GM18867 (cell line): ENCODE measurements at regions not wholly inside any gene's neighbourhood (a gene's known extent, or its start where the extent isn't known, plus 50 kb on each side); places are given as distances from the start of the nearest gene placed in this dataset.

Source experiments
- ATAC-seq: cut with Tn5 transposase; IDR thresholded peaks from one replicate; pipeline ENCODE4 v1.9.1; 2021; ENCODE audit warnings: mild to moderate bottlenecking, moderate library complexity; ENCODE audit not compliant: unreplicated experiment

DNA sequence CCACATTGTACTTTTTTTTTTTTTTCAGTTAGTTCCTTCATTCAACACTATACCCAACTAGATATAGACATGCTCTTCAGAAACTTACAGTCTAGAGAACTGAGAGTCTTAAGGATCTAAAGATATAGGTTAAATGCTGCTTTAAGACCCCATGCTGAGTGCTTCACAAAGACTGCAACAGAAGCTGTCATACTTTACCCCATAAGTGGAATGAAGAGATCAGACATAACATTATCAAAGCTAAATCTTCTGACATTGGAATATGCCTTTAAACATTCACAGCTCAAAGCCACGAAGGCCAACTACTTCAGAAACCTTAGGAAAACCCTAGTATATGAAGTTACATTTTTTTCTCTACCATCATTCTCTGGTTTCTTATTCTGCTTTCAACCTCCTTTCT lies 666.4 kb downstream of the KCNT2 start:
- ATAC-seq: no peak

DNA sequence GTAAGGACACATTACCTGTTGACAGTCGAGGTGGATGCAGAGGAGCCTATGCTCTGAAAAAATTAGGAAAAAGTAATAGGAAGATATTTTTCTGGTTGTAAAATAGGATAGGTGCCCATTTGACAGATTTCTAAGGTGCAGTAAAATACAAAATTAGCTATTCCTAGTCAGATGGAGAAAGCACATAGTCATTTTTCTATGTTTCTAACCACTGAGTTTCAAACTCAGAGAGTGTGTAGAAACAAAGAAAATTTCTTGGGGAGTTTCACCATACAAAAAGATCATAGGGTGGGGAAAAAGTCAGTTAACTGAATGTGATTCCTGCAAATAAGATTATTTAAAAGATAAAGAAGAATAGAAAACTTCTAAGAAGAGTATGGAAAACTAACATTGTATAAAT lies 666.9 kb downstream of the KCNT2 start:
- ATAC-seq: no peak

DNA sequence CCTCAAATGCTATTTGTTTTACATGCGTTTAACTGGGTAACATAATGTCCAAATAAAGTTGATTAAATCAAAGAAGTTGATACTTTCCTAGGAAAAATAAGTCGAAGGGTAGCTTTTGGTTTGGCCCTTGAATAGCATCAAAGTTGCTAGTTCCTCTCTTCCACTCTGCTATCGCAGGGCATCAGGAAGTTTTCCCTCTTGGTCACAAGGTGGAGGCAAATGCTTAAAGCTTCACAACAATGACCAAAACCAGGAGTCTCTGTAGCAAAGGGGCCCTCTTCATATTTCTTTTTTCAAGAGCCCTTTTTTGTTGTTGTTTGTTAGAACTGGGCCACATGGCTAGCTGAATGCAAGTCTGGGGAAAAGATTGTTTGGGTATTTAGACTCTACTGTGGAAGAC lies 668.4 kb downstream of the KCNT2 start:
- ATAC-seq: no peak

DNA sequence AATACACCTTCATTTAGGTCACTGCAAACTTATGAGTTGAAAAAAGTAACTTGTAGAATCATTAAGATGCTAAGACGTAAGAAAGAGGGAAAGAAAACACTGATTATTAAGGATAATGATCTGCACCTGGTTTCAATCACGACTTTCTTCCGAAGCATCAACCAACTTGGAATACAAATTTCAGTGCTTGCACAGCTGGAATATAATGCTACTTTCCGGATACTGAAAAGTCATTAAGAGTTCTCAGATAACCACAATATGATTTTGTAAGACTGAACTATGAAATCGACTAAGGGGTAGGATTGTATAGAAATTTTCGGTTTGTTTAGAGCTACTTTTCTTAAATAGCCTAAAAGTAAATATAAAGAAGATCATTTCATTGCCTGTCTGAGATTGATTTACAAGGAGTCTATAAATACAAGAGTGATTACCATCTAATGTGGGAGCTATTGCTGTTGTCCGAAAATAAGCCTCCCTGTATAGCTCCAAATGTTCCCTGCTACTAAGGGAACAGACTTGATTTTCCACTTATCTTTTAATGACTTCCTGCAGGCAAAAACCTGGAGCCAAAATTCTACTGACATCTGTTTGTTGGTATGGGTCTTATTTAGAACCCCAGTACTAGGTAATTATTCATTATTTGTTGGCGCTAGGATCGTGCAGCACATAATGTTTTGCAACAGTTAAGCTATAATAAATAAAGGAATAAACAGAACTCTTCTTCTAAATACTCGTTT lies 673.3 kb downstream of the KCNT2 start:
- no peak for ATAC-seq

DNA sequence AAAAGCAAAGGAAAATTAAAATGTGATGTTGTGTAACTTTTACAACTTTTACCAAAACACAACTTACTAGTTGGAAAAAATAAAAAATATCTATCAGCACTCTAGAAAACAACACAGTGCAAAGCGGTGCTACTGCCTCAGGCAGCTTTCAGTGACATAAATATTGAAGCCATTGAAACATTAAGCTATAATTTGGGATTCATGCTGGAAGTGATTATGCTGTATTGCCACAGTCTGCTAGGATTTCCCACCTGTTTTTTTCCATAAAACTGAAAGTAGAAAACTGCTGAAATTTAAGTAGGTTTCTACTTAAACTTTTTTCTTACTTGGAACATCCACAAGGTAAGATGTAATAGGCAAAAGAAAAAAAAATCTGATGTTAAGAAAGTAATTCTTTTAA lies 674.4 kb downstream of the KCNT2 start:
- ATAC-seq: no peak

DNA sequence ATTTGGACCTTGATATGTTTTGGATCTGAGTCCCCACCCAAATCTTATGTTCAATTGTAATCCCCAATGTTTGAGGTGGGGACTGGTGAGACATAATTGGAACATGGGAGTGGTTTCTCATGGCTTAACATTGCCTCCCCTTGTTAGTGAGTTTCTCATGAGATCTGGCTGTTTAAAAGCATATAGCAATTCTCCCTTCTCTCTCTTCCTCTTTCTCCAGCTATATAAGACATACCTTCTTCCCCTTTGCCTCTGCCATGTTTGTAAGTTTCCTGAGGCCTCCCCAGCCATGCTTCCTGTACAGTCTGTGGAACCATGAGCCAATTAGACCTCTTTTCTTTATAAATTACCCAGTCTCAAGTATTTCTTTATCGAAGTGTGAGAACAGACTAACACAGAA lies 692.4 kb downstream of the KCNT2 start:
- no peak for ATAC-seq

DNA sequence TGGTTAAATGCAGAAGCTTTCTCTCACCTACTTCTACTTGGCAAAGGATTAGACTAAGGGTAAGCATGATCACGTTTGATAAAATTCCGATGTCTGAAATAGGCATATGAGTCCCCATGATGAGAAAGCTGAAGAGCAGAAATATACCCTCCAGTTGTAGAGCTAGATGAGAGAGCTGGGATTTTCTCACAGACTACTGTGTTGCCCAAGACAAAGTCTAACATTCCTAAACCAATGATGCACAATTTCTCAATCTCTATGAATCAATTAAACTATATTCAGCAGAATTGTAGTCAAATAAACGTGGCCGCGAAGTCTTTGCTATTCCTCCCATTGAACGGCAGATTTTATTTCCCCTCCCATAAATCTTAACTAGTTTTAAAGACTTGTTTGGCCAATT lies 699.2 kb downstream of the KCNT2 start:
- ATAC-seq: no peak

DNA sequence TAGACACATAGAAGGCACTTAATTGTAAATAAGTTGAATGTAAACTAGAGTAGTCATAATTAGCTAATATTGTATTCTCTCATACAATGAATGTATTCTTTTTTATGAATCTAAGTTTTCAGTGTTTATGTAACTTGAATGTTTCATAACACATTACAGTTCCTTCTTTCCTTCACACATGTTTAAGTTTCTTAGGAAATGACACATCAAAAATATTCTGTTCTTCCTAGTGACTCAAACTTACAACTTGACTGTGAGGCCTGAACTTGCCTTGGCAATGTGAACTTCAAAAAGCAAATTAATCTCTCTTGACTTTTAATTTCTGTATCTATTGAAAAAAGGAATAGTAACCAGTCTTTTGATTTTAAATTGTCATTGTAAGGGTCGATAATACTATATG lies 700.1 kb downstream of the KCNT2 start:
- no peak for ATAC-seq

DNA sequence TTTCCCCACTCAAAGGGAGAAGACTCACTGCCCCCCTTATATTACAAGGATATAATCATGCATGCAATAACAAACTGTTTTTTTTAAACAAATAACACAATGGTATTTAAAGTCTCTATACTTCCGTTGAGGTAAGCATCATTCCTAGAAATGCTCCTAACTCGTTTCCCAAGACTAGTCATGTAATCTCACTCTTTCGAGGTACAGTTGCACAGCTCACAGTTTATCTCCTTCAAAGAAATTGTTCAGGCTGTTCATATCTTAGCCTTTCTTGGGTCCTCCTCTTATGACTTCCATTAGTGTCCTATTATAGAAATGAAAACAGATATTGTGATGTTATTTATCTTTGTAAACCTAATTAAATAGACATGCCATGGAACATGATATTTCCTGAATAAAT lies 705.0 kb downstream of the KCNT2 start:
- ATAC-seq: no peak

DNA sequence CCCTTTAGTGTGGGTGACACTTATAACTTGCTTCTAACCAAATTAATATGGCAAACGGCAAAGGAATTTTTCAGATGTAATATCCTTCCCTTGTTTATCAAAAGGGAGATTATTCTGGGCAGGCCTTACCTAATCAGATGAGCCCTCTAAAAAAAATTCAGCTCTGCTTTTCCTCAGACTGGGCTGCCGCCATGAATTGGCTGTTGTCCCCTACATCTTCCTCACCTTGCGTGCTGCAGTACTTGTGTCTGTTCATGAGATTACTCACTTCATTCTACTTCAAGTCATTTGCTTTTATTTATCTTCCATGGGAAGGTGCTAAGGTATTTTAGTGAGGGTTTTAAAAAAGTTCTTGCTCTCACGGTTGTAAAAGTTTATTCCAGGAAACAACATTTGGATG lies 705.5 kb downstream of the KCNT2 start:
- no peak for ATAC-seq

DNA sequence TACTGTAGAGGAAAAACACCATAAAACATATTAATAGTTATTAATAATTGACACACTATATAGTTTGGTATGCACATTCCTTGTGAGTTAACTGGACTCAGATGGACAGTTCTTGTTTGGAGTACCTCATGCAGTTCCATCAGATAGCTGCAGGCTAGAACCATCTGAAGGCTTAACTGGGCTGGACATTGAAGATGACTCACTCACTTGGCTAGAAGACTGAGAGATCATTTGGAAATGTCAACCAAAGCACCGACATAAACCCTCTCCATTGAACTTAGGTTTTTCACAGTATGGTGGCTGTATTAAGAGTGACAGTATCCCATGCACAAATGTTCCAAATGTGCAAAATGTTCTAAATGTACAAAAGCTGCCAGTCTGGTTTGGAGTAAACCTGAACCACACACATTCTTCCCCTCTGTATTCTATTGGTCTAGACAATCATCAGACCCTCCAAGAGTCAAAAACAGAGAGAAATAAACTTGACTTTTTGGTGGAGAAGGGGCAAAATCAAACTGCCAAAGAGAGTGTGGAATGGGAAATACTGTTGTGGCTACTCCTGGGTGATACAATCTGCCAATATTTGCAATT lies 708.4 kb downstream of the KCNT2 start:
- no peak for ATAC-seq

DNA sequence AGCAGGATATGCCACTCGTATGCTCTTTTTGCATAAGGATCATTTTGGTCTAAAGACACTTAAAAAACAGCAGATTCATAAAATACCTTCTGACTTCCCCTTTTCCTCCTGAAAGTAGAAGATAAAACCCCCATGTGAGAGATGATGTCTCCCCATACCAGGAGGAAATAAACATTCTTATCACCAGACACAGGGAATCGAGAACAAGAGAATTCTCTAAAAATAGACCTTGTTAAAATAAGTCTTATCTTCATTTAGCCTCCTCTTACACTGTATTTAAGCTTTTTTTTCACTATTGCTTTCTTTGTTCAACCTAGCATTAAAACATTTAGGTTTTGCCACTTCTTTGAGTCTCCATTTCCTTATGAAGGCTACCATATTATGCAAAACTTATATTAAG lies 709.3 kb downstream of the KCNT2 start:
- ATAC-seq: no peak

DNA sequence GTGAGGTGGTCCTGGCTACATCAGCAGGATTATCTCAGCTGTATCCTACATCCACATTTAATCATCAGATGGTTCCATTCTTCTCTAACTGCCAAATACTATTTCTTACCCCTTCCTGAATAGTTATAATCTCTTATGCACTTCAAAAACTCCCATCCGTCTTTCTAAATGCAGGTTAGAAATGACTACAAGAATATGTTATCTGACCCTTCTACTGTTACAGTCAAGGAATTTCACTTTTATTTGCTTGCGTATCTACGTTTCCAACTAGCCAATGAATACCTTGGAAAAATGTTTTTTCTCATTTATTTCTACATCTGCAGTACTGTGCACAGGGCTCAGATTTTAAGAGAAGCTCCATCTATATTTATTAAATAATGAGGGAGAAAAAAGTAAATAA lies 709.9 kb downstream of the KCNT2 start:
- no peak for ATAC-seq

DNA sequence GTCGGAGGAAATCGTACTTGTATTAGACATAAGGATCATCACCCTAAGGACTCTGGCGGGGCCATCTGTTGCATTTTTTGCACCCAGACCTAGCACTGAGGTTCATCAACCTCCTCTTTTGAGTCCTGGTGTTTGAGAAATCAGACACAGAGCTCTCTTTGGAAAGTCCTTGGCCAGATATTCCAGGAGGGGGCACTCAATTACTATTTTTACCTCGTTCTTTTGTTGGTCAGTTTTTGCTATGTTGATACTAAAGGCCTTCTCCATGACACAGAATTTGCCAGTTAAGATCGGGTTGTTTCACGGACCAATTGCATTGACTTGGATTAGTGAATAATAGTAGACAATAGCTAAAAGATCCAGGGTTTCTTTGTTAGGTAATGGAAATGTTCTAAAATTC lies 711.2 kb downstream of the KCNT2 start:
- ATAC-seq: no peak

DNA sequence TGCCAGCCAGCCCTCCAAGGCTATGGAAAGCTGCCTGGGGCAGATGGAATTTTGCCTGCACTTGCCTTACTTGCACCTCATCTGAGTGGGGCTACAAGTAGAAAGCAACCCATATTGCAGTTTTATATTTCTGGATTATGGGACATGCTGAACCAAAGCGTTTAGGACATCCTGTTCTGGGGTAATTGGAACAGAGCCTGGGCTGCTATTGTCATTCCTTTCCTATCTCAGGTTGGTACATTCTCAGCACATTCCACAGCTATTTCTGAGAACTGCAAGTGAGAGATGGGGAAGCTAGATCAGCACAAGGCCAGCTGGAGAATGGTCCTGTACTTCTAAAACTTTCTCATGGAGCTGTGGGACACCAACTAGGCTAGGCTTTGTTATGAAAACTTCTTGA lies 713.8 kb downstream of the KCNT2 start:
- ATAC-seq: no peak

DNA sequence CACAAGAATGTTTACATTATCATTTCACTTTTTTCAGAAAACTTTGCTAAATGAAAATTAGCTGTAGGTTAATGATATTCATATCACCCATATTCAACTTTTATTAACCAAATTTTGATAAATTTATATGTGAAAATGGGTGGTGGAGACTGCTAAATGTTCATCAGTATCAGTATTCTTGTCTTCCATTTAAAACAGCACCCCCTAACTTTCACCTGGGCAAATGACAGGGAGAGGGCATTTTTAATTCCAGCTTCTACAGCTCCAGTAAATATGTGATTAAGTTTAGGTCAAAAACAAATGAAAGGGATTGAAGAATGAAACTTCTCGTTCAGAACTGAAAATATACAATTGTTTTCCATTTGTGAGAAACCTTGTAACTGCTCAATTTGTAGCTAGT lies 722.2 kb downstream of the KCNT2 start:
- no peak for ATAC-seq

DNA sequence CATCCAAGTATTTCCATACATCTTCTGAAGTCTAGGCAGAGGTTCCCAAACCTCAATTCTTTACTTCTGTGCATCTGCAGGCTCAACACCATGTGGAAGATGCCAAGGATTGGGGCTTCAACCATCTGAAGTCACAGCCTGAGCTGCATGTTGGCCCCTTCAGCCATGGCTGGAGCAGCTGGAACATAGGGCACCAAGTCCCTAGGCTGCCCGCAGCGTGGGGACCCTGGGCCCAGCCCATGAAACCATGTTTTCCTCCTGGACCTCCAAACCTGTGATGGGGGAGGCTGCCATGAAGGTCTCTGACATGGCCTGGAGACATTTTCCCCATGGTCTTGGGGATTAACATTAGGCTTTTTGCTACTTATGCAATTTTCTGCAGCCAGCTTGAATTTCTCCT lies 729.8 kb downstream of the KCNT2 start:
- ATAC-seq: no peak

DNA sequence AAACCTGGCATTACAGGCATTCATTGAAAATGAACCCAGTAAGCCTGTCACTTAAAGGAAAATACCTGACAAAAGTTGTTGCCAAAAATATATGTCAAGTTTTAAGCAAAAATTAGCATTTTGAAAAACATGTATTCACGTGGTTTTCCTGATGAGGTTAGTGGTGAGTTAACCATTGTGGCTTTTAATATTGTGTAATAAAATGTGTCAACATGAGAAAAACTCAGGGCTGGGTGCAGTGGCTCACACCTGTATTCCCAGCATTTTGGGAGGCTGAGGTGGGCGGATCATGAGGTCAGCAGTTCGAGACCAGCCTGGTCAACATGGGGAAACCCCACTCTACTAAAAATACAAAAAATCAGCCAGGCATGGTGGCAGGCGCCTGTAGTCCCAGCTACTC lies 731.4 kb downstream of the KCNT2 start:
- ATAC-seq: no peak

DNA sequence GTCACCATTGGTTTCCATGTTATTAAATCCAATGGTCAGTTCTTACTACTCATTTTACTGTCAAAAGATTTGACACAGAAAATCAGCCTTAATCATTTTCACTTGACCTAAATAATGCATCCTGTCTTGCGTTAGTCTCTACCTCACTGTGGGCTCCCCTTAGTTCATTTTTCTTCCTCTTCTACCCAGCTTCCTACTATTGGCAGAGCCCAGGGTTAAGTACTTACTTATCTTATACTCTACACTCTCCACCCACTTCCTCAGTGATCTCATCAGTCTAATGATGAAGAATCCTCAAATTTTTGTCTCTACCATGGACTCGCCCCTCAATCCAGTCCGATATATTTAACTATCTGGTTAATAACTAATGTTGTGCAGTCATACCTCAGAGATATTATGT lies 735.9 kb downstream of the KCNT2 start:
- ATAC-seq: no peak

DNA sequence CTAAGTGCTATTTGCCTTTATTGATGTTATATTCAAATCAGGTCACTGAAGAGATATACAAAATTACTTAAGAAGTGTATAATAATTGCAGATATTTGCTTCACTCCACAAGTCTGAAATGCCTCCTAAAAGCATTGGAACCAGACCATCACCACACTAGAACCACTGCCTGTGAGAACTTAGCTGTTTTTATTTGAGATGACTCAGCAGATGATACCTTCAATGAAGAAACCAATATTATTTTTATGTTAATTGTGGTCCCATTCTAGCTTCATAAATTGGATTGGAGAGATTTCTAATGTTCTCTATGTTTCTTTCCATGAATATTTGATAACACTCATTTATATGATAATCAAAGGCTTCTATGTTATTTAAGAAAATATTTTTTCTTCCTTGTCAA lies 740.6 kb downstream of the KCNT2 start:
- no peak for ATAC-seq

DNA sequence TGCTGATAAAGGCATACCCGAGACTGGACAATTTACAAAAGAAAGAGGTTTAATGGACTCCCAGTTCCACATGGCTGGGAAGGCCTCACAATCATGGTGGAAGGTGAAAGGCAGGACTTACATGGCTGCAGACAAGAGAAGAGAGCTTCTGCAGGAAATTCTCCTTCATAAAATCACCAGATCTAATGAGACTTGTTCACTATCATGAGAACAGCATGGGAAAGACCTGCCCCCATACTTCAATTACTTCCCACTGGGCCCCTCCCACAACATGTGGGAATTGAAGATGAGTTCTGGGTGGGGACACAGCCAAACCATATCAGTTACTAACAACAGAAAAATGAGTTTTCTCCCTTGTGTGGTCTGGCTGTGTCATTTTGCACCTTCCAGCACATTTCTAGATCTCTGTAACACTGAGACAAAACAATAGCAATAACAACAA lies 741.4 kb downstream of the KCNT2 start:
- no peak for ATAC-seq

DNA sequence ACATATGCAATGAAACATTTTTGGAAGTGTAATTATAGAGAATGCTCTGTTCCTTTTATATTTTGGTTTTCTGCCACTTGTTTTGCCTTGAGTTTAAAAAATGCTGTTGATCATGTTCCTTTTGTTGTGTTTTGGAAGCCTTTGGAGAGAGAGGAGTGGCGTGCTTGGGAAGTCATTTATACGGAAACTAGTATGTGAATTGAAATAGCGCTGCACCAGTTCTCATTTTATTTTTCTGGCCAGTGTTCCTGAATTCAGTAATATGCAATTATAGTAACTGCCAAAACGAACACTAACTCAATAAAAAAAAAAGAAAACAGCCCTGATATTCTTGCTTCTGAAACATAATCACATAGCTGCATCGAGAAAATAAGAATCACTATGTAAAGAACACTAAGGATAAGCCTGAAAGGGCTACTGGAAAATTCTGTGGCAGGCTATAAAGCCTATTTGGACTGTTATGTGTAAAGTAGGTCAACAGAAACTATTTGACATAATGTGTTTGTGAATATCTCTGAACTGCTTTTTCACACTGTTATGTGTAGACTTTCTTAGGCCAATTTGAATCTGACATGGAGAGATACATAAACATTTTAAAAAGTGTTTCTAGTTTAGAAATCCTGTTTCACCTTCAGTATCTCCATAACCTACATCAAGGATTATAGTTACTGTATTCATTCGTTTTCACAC lies 742.0 kb downstream of the KCNT2 start:
- no peak for ATAC-seq
